IMR-90 (cell line): ENCODE measurements at regions not wholly inside any gene's neighbourhood (a gene's known extent, or its start where the extent isn't known, plus 50 kb on each side); places are given as distances from the start of the nearest gene placed in this dataset.

ENCODE experiments used
- ATAC-seq: fragments of 200-7000 bp; cut with Tn5 transposase; 2 replicates; pipeline ENCODE4 v1.9.1; 2020; ENCODE audit warnings: low read depth, mild to moderate bottlenecking, moderate library complexity
- BruUV-seq: library from RNA; stranded (reverse); fragments of 400-500 nt; replicated peaks from 2 replicates; lab custom pipeline; 2021; lab: Mats Ljungman, UMichigan
- CTCF ChIA-PET: fragments of 300-600 bp; formaldehyde crosslinking; extraction: SDS; loops from one replicate; lab custom pipeline; 2021; ENCODE audit warnings: antibody characterized with exemption; lab: Yijun Ruan, JAX
- POLR2A ChIA-PET: fragments of 300-600 bp; sonication (Branson Sonifier 250); formaldehyde crosslinking; loops from one replicate; lab custom pipeline; 2022; ENCODE audit warnings: antibody characterized with exemption; ENCODE audit not compliant: unreplicated experiment; lab: Charles Lee
- DNase-seq: peaks from one replicate; pipeline ENCODE4 v3.0.0; 2013
- H2AFZ ChIP-seq: replicated peaks from 2 replicates; pipeline ENCODE3; 2013; ENCODE audit warnings: low read length, mild to moderate bottlenecking; ENCODE audit not compliant: poor library complexity
- H2AK5ac ChIP-seq: 2 replicates; pipeline ENCODE4 v1.6.1; 2013; ENCODE audit warnings: low read depth, low read length, inconsistent platforms
- H2AK9ac ChIP-seq: replicated peaks from 2 replicates; pipeline ENCODE3; 2013; ENCODE audit warnings: mild to moderate bottlenecking, low read depth, low read length, moderate library complexity; ENCODE audit not compliant: poor library complexity
- H2BK120ac ChIP-seq: 2 replicates; pipeline ENCODE4 v1.6.1; 2013; ENCODE audit warnings: low read depth, low read length, inconsistent platforms
- H2BK15ac ChIP-seq: 3 replicates; pipeline ENCODE4 v1.6.1; 2013; ENCODE audit warnings: low read depth, low read length, inconsistent platforms
- H2BK20ac ChIP-seq: 2 replicates; pipeline ENCODE4 v1.6.1; 2013; ENCODE audit warnings: low read depth, mild to moderate bottlenecking, inconsistent platforms, low read length, moderate library complexity
- H2BK5ac ChIP-seq: 2 replicates; pipeline ENCODE4 v1.6.1; 2013; ENCODE audit warnings: mild to moderate bottlenecking, low read depth, low read length, inconsistent platforms; ENCODE audit not compliant: poor library complexity, severe bottlenecking
- H3K14ac ChIP-seq: replicated peaks from 2 replicates; pipeline ENCODE4 v1.6.1; 2013; ENCODE audit warnings: low read depth, low read length, inconsistent platforms
- H3K18ac ChIP-seq: 2 replicates; pipeline ENCODE4 v1.6.1; 2013; ENCODE audit warnings: low read depth, low read length, control low read depth
- H3K23ac ChIP-seq: 2 replicates; pipeline ENCODE4 v1.6.1; 2013; ENCODE audit warnings: low read depth, low read length, inconsistent platforms
- H3K27ac ChIP-seq: 2 replicates; pipeline ENCODE4 v1.5.1; 2013; ENCODE audit warnings: mild to moderate bottlenecking, control low read depth, low read length; ENCODE audit not compliant: insufficient read depth
- H3K27me3 ChIP-seq: 2 replicates; pipeline ENCODE4 v1.6.1; 2013; ENCODE audit warnings: low read length; ENCODE audit not compliant: control insufficient read depth, insufficient read depth
- H3K36me3 ChIP-seq: 2 replicates; pipeline ENCODE4 v1.6.1; 2013; ENCODE audit warnings: low read length, mixed read lengths; ENCODE audit not compliant: control insufficient read depth, insufficient read depth
- H3K4ac ChIP-seq: 2 replicates; pipeline ENCODE4 v1.6.1; 2013; ENCODE audit warnings: low read depth, low read length, inconsistent platforms
- H3K4me1 ChIP-seq: 2 replicates; pipeline ENCODE4 v1.6.1; 2013; ENCODE audit warnings: low read length, mixed read lengths; ENCODE audit not compliant: control insufficient read depth, insufficient read depth
- H3K4me2 ChIP-seq: 2 replicates; pipeline ENCODE4 v1.6.1; 2013; ENCODE audit warnings: low read depth, mild to moderate bottlenecking, control low read depth, low read length, moderate library complexity
- H3K4me3 ChIP-seq: 2 replicates; pipeline ENCODE4 v1.5.1; 2013; ENCODE audit warnings: low read depth, mild to moderate bottlenecking, control low read depth, low read length, moderate library complexity; ENCODE audit not compliant: insufficient read depth
- H3K56ac ChIP-seq: 2 replicates; pipeline ENCODE4 v1.6.1; 2013; ENCODE audit warnings: low read length, inconsistent platforms; ENCODE audit not compliant: insufficient read depth; ENCODE audit errors: extremely low read depth
- H3K79me1 ChIP-seq, 2 experiments: 2 replicates each; pipeline ENCODE4 v1.6.1; 2013; ENCODE audit warnings: low read length in 2 of 2, inconsistent platforms in 1 of 2, low read depth in 1 of 2
- H3K9ac ChIP-seq: 2 replicates; pipeline ENCODE4 v1.6.1; 2013; ENCODE audit warnings: low read depth, low read length, control low read depth
- H3K9me1 ChIP-seq: 2 replicates; pipeline ENCODE4 v1.6.1; 2013; ENCODE audit warnings: low read length, inconsistent platforms; ENCODE audit not compliant: insufficient read depth
- H3K9me3 ChIP-seq: 2 replicates; pipeline ENCODE4 v1.6.1; 2013; ENCODE audit warnings: low read length; ENCODE audit not compliant: control insufficient read depth, insufficient read depth
- H4K20me1 ChIP-seq: 2 replicates; pipeline ENCODE4 v1.6.1; 2013; ENCODE audit warnings: low read length, inconsistent platforms; ENCODE audit not compliant: insufficient read depth
- H4K5ac ChIP-seq: 2 replicates; pipeline ENCODE4 v1.6.1; 2013; ENCODE audit warnings: mild to moderate bottlenecking, low read depth, low read length, control low read depth
- H4K8ac ChIP-seq, 2 experiments: 2 replicates each; pipeline ENCODE4 v1.6.1; 2013; ENCODE audit warnings: low read depth in 2 of 2, low read length in 2 of 2, control low read depth in 1 of 2, inconsistent platforms in 1 of 2
- H4K91ac ChIP-seq: 2 replicates; pipeline ENCODE4 v1.6.1; 2013; ENCODE audit warnings: low read depth, low read length, inconsistent platforms; ENCODE audit not compliant: insufficient read depth
- BHLHE40 ChIP-seq: fragments of 150-350 bp; IDR thresholded peaks from 2 replicates; pipeline ENCODE4 v1.6.1; 2016; ENCODE audit warnings: mild to moderate bottlenecking, low read depth, low read length
- CEBPB ChIP-seq: IDR thresholded peaks from 2 replicates; pipeline ENCODE4 v1.6.1; 2012; ENCODE audit warnings: low read depth, low read length, improper control_type of control experiment
- CHD1 ChIP-seq: IDR thresholded peaks from 2 replicates; pipeline ENCODE4 v1.6.1; 2012; ENCODE audit warnings: low read depth, low read length, improper control_type of control experiment
- MXI1 ChIP-seq: IDR thresholded peaks from 2 replicates; pipeline ENCODE4 v1.6.1; 2012; ENCODE audit warnings: low read depth, mild to moderate bottlenecking, low read length, moderate library complexity, borderline replicate concordance
- RAD21 ChIP-seq: IDR thresholded peaks from 2 replicates; pipeline ENCODE4 v1.6.1; 2012; ENCODE audit warnings: low read length, improper control_type of control experiment
- RCOR1 ChIP-seq: IDR thresholded peaks from 2 replicates; pipeline ENCODE4 v1.6.1; 2012; ENCODE audit warnings: mild to moderate bottlenecking, low read length, improper control_type of control experiment; ENCODE audit not compliant: insufficient replicate concordance
- SMC3 ChIP-seq: fragments of 150-350 bp; IDR thresholded peaks from 2 replicates; pipeline ENCODE4 v1.6.1; 2016; ENCODE audit warnings: low read depth, mild to moderate bottlenecking, antibody characterized with exemption, low read length, moderate library complexity
- WGBS, 2 experiments: methylation state at CpG; one replicate each; pipeline versions ENCODE4 v1.1.5 to v1.1.7; 2013; ENCODE audit warnings: missing lambda C conversion rate in 2 of 2; ENCODE audit not compliant: insufficient read length in 1 of 2; ENCODE audit errors: extremely low coverage in 2 of 2; 5-methylcytosine and 5-hydroxymethylcytosine counted together
- dilution Hi-C: fragments of 300-500 bp; cut with HindIII; formaldehyde crosslinking; loops from one replicate; pipeline ENCODE4 v1.14.3; 2018; ENCODE audit warnings: low sequenced_read_pairs; ENCODE audit not compliant: unreplicated experiment
- in situ Hi-C: fragments of 300-500 bp; cut with MboI; formaldehyde crosslinking; loops from 3 replicates; pipeline ENCODE4 v1.14.3; 2019; ENCODE audit warnings: low sequenced_read_pairs, inconsistent platforms, mixed read lengths
- intact Hi-C: fragments of 100-400 bp; cut with micrococcal nuclease; formaldehyde crosslinking; loops from 2 replicates; pipeline ENCODE4 v1.10.0; 2022
- TF ChIP-seq, protein P1 (sequence below): fragments of 150-350 bp; IDR thresholded peaks from 2 replicates; pipeline ENCODE4 v1.6.1; 2017; ENCODE audit warnings: mild to moderate bottlenecking, antibody characterized with exemption, low read length, low read depth
- TF ChIP-seq, protein P2 (sequence below): fragments of 150-350 bp; IDR thresholded peaks from 2 replicates; pipeline ENCODE4 v1.6.1; 2016; ENCODE audit warnings: low read depth, mild to moderate bottlenecking, low read length, moderate library complexity, borderline replicate concordance

DNA sequence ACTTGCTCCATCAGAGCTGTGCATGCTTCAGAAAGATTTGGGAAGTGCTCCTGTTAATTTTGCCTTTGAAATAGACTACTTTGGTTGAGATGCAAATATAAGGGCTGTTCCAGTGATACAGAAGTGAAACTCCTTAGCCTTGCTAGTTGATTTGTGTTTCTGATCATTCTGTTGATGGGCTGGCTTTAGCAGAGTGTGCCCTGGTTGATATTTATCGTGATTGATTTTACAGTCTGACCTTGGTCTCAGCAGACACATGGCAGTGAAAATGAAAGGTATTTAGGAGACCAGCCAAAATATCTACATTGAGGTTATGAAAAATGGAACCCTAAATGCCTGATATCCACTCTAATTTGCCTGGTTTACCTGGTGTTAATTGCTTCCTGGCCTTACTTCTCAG is 122.1 kb upstream of the CEP162 start:
- H2AK5ac ChIP-seq: no peak overlapping the region
- no peaks in the 10 kb centered on the region for H3K27me3 ChIP-seq
- no peak overlapping the region for H2BK5ac ChIP-seq
- H3K79me1 ChIP-seq: no peaks in the 10 kb centered on the region
- no peak for TF ChIP-seq MXI1
- TF ChIP-seq CEBPB: no peak
- TF ChIP-seq SMC3: no peak
- TF ChIP-seq RCOR1: no peak
- no peak for TF ChIP-seq CHD1
- TF ChIP-seq, protein P1, sequence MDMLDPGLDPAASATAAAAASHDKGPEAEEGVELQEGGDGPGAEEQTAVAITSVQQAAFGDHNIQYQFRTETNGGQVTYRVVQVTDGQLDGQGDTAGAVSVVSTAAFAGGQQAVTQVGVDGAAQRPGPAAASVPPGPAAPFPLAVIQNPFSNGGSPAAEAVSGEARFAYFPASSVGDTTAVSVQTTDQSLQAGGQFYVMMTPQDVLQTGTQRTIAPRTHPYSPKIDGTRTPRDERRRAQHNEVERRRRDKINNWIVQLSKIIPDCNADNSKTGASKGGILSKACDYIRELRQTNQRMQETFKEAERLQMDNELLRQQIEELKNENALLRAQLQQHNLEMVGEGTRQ: no peak
- TF ChIP-seq BHLHE40: no peak
- TF ChIP-seq RAD21: no peak
- TF ChIP-seq, protein P2, sequence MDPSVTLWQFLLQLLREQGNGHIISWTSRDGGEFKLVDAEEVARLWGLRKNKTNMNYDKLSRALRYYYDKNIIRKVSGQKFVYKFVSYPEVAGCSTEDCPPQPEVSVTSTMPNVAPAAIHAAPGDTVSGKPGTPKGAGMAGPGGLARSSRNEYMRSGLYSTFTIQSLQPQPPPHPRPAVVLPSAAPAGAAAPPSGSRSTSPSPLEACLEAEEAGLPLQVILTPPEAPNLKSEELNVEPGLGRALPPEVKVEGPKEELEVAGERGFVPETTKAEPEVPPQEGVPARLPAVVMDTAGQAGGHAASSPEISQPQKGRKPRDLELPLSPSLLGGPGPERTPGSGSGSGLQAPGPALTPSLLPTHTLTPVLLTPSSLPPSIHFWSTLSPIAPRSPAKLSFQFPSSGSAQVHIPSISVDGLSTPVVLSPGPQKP: no peak
- H4K20me1 ChIP-seq: no peaks in the 10 kb centered on the region
- H4K91ac ChIP-seq: no peak overlapping the region
- no peak overlapping the region for H2BK15ac ChIP-seq
- H3K9me3 ChIP-seq: no peaks in the 10 kb centered on the region
- DNase-seq (no peak), ATAC-seq (no peak)
- H2AFZ ChIP-seq: no peak overlapping the region
- no peak overlapping the region for H3K4me3 ChIP-seq
- H4K8ac ChIP-seq: no peak overlapping the region
- no peak overlapping the region for H2BK120ac ChIP-seq
- BruUV-seq: no TSS peak
- CTCF ChIA-PET: no interaction called here
- no peak overlapping the region for H3K4ac ChIP-seq
- dilution Hi-C loops: no loop called here
- no peak overlapping the region for H3K23ac ChIP-seq
- H3K14ac ChIP-seq: no peak overlapping the region
- H4K5ac ChIP-seq: no peak overlapping the region
- H2AK9ac ChIP-seq: no peak overlapping the region
- H3K18ac ChIP-seq: no peak overlapping the region
- intact Hi-C loops: no loop called here
- POLR2A ChIA-PET: no interaction called here
- H3K4me1 ChIP-seq: no peaks in the 10 kb centered on the region
- WGBS, 2 experiments: no CpG with 5 or more reads among the region's 1 CpG
- in situ Hi-C loops: no loop called here
- H3K4me2 ChIP-seq: no peak overlapping the region
- H2BK20ac ChIP-seq: no peak overlapping the region
- H3K36me3 ChIP-seq: no peaks in the 10 kb centered on the region
- H3K56ac ChIP-seq: no peak overlapping the region
- H3K27ac ChIP-seq: no peak overlapping the region
- H3K9me1 ChIP-seq: no peaks in the 10 kb centered on the region
- no peak overlapping the region for H3K9ac ChIP-seq
